GM19351 (cell line): ENCODE measurements at regions not wholly inside any gene's neighbourhood (a gene's known extent, or its start where the extent isn't known, plus 50 kb on each side); places are given as distances from the start of the nearest gene placed in this dataset.
"Not testable (repeated sequence)": the region's sequence is repeated elsewhere in the genome, so short reads cannot be mapped to it uniquely, and the experiment has no call there.

Experiments used
- ATAC-seq: cut with Tn5 transposase; IDR thresholded peaks from one replicate; pipeline ENCODE4 v1.9.1; 2021; ENCODE audit warnings: mild to moderate bottlenecking, moderate library complexity; ENCODE audit not compliant: unreplicated experiment

GRCh38 chr17:31750578-31750977 is 108.5 kb downstream of the COPRS start:
- no peak for ATAC-seq

GRCh38 chr17:31748881-31749280 is 110.2 kb downstream of the COPRS start:
- no peak for ATAC-seq

- ATAC-seq: no peak
Observed at GRCh38 chr17:31746884-31747495, 112.1 kb downstream of the COPRS start.

- ATAC-seq: no peak
Observed at GRCh38 chr17:31745964-31746600, 113.0 kb downstream of the COPRS start.

- ATAC-seq: no peak
Observed at GRCh38 chr17:31744511-31744951, 114.5 kb downstream of the COPRS start.

GRCh38 chr17:31743797-31744196 is 115.2 kb downstream of the COPRS start:
- ATAC-seq: no peak

- no peak for ATAC-seq
Observed at GRCh38 chr17:31741371-31741770, 117.7 kb downstream of the COPRS start.

GRCh38 chr17:31740611-31741082 is 118.4 kb downstream of the COPRS start:
- ATAC-seq: no peak

GRCh38 chr17:31738996-31739699 is 119.9 kb downstream of the COPRS start:
- no peak for ATAC-seq

GRCh38 chr17:31738488-31738887 is 120.6 kb downstream of the COPRS start:
- no peak for ATAC-seq

GRCh38 chr17:31738067-31738466 is 121.0 kb downstream of the COPRS start:
- ATAC-seq: no peak

- ATAC-seq: no peak
Observed at GRCh38 chr17:31736855-31737625, 122.0 kb downstream of the COPRS start.

GRCh38 chr17:31733326-31733725 is 125.7 kb downstream of the COPRS start:
- ATAC-seq: no peak

GRCh38 chr17:31731585-31732154 is 127.4 kb downstream of the COPRS start:
- ATAC-seq: not testable (repeated sequence)

GRCh38 chr17:31731118-31731517 is 127.9 kb downstream of the COPRS start:
- no peak for ATAC-seq

GRCh38 chr17:31726980-31727427 is 132.0 kb downstream of the COPRS start:
- ATAC-seq: no peak

GRCh38 chr17:31724619-31725018 is 134.4 kb downstream of the COPRS start:
- ATAC-seq: no peak

- ATAC-seq: no peak
Observed at GRCh38 chr17:31724026-31724425, 135.0 kb downstream of the COPRS start.

GRCh38 chr17:31722251-31723056 is 136.6 kb downstream of the COPRS start:
- ATAC-seq: no peak
